A549 (cell line): ENCODE measurements at regions not wholly inside any gene's neighbourhood (a gene's known extent, or its start where the extent isn't known, plus 50 kb on each side); places are given as distances from the start of the nearest gene placed in this dataset.

Experiments
- CHD2 ChIP-seq: fragments of 150-350 bp; IDR thresholded peaks from 2 replicates; pipeline ENCODE4 v1.6.1; 2014; ENCODE audit warnings: low read length; ENCODE audit not compliant: partially characterized antibody
- EP300 ChIP-seq, 2 experiments: fragments of >200 bp; sonication (Bioruptor Twin); formaldehyde crosslinking; IDR thresholded peaks; 2 replicates in 1 of 2; 3 replicates in 1 of 2; pipeline ENCODE4 v1.6.1; 2016 to 2017
- FOSL2 ChIP-seq, 2 experiments: fragments of 450-650 bp in 1 of 2; fragments of >200 bp in 1 of 2; sonication (Bioruptor Twin) in 1 of 2; formaldehyde crosslinking; IDR thresholded peaks; 2 replicates each; pipeline versions ENCODE4 v1.5.0 to v1.6.1; 2016 to 2020; ENCODE audit warnings: mild to moderate bottlenecking in 1 of 2, moderate library complexity in 1 of 2
- KDM1A ChIP-seq: fragments of 200-600 bp; sonication (generic); IDR thresholded peaks from 2 replicates; pipeline ENCODE4 v1.6.1; 2016; ENCODE audit warnings: low read depth, mild to moderate bottlenecking
- RAD21 ChIP-seq, 2 experiments: fragments of >200 bp in 1 of 2; sonication (Bioruptor Twin) in 1 of 2; formaldehyde crosslinking in 1 of 2; IDR thresholded peaks in 1 of 2; conservative IDR thresholded peaks in 1 of 2; 2 replicates in 1 of 2; 3 replicates in 1 of 2; pipeline ENCODE4 v1.6.1; 2012 to 2018; ENCODE audit warnings: inconsistent platforms in 1 of 2
- RNF2 ChIP-seq: fragments of 200-600 bp; sonication (generic); IDR thresholded peaks from 2 replicates; pipeline ENCODE4 v1.6.1; 2016; ENCODE audit warnings: low read depth, mild to moderate bottlenecking, antibody characterized with exemption, moderate library complexity, borderline replicate concordance
- TF ChIP-seq, protein P1 (sequence below): fragments of >200 bp; sonication (Bioruptor Twin); formaldehyde crosslinking; IDR thresholded peaks from 3 replicates; pipeline ENCODE4 v1.5.1; 2016
- TF ChIP-seq, protein P2 (sequence below): IDR thresholded peaks from 2 replicates; pipeline ENCODE4 v1.6.1; 2012

DNA sequence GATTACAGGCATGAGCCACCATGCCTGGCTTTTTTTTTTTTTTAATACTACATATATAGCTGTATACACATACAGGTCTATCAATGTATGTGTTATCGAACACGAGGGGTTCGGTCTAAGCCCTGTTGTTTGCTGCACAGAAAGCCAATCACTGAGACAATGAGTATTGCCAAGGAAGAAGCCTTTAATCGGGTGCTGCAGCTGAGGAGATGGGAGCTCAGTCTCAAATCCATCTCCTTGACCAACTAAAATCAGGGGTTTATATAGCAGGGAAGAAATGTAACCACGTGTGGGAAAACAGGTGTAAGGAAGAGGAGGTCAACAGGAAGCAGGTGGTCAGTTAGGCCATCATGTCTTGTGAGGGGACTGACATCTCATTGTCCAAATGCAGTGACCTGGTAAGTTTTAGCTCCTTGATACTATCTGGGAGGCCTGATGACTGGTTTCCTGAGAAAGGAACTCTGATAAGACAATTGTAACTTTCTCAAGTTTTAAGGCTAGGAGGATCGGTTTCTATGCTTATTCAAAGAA, 80.9 kb upstream of the MAP1LC3B2 start:
- TF ChIP-seq CHD2 (no peak), RNF2 (no peak), FOSL2 (IDR thresholded peaks at IDR 0.05) (no peak), FOSL2 (CRISPR knock-in tag; IDR thresholded peaks at IDR 0.05) (no peak), EP300 (IDR thresholded peaks at IDR 0.05) (no peak), RAD21 (conservative IDR thresholded peaks at IDR 0.05 in 1 of 2, IDR thresholded peaks at IDR 0.05 in 1 of 2) (no peak), KDM1A (no peak)
- TF ChIP-seq, protein P1, sequence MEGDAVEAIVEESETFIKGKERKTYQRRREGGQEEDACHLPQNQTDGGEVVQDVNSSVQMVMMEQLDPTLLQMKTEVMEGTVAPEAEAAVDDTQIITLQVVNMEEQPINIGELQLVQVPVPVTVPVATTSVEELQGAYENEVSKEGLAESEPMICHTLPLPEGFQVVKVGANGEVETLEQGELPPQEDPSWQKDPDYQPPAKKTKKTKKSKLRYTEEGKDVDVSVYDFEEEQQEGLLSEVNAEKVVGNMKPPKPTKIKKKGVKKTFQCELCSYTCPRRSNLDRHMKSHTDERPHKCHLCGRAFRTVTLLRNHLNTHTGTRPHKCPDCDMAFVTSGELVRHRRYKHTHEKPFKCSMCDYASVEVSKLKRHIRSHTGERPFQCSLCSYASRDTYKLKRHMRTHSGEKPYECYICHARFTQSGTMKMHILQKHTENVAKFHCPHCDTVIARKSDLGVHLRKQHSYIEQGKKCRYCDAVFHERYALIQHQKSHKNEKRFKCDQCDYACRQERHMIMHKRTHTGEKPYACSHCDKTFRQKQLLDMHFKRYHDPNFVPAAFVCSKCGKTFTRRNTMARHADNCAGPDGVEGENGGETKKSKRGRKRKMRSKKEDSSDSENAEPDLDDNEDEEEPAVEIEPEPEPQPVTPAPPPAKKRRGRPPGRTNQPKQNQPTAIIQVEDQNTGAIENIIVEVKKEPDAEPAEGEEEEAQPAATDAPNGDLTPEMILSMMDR, result no peak
- TF ChIP-seq, protein P2, sequence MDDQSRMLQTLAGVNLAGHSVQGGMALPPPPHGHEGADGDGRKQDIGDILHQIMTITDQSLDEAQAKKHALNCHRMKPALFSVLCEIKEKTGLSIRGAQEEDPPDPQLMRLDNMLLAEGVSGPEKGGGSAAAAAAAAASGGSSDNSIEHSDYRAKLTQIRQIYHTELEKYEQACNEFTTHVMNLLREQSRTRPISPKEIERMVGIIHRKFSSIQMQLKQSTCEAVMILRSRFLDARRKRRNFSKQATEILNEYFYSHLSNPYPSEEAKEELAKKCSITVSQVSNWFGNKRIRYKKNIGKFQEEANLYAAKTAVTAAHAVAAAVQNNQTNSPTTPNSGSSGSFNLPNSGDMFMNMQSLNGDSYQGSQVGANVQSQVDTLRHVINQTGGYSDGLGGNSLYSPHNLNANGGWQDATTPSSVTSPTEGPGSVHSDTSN, result no peak
